CD4-positive, alpha-beta T cell treated with Interleukin-4 for 4 hours (primary cell): ENCODE measurements at regions not wholly inside any gene's neighbourhood (a gene's known extent, or its start where the extent isn't known, plus 50 kb on each side); places are given as distances from the start of the nearest gene placed in this dataset.

Source experiments
- DNase-seq: peaks from one replicate; pipeline ENCODE4 v3.0.0-alpha.2; 2020

DNA sequence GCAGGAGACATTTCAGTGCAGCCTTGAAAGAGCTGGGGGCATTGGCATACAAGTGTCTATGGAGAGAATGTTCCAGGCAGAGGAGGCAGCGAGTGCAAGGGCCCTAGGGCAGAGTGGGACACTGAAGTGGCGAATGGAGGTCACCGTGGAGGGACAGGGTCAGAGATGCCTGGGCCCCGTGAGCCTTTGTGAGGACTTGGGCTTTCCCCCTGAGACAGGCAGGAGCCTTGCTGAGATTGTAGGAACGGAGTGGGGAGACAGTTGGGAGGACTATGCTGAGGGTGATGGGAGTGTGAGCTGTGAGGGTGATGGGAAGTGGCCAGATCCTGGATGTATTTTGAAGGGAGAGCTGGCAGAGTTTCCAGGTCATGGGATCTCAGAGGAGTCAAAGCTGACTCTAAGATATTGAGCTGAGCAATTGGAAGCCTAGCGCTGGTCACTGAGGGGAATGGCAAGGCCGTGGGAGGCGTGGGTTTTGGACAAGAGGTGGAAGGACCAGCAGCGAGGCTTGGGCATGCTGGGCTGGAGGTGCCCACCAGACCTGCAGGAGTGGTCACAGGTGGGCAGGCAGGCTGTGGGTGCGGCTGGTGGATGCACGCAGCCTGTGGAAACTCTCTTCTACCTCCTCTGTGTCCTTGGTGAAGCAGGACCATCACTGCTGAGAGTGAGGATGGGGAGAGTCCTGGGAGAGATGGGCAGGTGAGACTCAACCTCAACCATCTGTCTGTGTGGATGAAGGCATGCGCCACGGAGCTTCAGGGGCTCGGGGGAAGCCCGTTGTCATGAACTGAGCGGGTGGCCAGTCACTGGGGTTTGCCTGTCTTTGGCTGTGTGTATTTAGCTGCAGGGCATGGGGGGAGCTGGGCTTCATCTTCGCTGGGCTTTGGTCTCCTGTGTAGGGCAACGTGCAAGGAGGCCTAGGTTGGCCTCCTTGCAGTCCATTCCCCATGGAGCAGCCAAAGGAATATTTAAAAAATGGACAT, 241.2 kb upstream of the HS6ST1 start:
- no peak for DNase-seq

DNA sequence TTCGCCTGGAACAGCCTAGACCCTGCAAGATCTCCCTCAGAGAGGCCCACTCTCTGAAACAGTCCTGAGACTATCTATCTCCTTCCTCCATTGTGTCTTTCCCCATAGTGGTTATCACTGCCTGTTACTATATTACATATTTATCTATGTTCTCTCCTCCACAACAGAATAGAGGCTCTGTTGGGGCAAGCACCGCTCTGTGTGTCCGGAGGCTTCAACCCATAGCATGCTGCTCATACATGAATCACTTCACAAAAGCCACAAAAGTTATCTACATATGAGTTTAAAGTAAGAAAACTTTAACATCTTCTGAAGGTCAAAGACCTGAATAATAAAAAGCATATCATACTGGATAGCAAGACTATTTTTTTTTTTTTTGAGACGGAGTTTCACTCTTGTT, 242.1 kb upstream of the HS6ST1 start:
- no peak for DNase-seq

- no peak for DNase-seq
These were observed 244.0 kb upstream of the HS6ST1 start for GRCh38 chr2:128562471-128563347.

DNA sequence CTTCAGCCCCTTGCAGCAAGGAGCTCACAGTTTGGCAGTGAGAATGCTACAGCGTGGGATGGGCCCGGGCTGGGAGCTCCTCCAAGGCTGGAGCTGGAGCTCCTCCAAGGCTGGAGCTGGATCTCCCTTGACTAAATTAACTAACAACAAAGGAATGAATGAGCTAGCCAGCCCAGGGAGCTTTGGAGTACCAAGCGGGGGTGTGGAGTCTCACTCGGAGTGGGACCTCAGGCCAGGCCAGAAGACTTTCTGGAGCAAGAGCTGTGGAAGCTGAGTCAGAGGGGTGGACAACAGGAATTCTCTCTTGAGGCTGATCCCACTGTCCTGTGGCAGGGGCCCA, 244.7 kb upstream of the HS6ST1 start:
- DNase-seq, result no peak

GRCh38 chr2:128564131-128564530, 245.5 kb upstream of the HS6ST1 start:
- DNase-seq, result no peak

GRCh38 chr2:128564551-128564950, 245.9 kb upstream of the HS6ST1 start:
- no peak for DNase-seq

DNA sequence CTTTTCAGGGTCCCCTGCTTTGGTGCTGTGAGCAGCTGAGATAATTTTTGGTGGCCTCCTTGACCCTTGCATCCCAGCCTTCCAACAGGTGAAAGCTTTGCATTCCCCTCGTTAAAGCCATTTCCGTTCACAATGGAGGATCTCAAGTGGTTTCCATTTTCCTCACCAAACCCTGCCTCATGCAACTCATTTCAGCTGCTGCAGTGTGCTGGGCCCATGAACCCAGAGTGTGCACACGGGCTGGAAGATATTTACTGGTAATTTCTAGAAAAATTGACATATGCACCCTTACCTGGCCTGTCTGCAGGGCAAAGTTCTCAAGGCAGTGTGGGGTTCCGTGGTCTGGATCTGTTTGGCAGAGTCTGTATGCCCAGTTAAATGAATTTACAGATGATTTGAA, 246.8 kb upstream of the HS6ST1 start:
- DNase-seq, result no peak

GRCh38 chr2:128566671-128567070, 248.0 kb upstream of the HS6ST1 start:
- no peak for DNase-seq

DNA sequence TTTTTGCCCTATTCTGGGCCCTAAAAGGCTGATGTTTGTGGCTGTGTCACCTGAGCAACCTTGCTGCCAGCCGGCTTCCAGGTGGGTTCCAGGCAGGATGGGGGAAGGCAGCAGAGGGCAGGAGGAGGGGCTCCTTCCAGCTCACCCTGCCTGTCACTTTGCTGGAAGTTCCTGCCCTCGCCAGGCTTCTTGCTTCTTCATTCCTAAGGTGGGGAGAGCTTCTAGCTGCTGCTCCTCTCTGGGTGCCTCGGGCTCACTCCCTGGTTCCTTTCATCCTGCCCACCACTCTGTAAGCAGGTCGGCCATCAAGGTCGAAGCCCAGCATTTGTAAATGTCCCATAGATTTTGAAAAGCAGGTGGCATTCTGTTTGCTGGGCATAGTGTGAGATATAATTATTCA, 249.4 kb upstream of the HS6ST1 start:
- DNase-seq, result no peak

DNA sequence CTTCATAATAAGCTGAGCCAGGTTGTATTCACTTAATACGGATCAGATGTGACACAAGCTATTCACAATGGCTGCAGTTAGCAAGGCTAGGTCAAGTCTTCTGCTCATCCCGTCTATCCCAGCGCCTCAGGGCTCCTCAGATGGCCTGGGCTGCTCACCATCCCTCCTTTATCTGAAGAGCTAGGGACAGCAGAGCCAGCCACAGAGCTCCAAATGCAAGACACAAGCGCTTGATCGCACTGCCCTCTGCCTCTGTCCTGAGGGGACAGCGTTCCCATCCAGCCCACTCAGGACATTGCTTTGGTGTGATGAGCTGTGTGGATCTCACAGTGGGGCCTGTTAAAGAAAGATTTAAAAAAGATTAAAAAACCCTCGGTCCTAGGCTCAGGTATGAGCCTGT, 254.4 kb upstream of the HS6ST1 start:
- no peak for DNase-seq

DNA sequence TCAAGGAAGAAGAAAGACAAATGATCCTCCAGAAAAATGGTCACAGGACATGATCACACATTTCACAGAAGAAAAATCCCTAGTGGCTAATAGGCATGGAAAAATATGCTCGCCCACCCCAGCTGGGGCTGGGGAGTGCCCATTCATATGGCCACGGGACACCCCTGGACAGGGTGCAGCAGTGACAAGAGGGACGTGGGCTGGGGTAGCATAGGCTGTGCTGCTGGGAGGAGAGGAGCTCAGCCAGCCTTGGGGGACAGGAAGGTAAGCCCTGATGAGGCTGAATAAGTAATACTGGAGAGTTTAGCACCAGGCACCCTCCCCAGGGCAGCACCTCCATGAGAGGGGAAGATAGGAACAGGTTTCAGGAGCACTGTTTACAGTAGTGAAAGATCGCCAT, 254.9 kb upstream of the HS6ST1 start:
- no peak for DNase-seq

- DNase-seq, result no peak
These were observed 258.7 kb upstream of the HS6ST1 start for GRCh38 chr2:128577141-128577930.

- DNase-seq, result no peak
These were observed 260.0 kb upstream of the HS6ST1 start for GRCh38 chr2:128578406-128579390.

DNA sequence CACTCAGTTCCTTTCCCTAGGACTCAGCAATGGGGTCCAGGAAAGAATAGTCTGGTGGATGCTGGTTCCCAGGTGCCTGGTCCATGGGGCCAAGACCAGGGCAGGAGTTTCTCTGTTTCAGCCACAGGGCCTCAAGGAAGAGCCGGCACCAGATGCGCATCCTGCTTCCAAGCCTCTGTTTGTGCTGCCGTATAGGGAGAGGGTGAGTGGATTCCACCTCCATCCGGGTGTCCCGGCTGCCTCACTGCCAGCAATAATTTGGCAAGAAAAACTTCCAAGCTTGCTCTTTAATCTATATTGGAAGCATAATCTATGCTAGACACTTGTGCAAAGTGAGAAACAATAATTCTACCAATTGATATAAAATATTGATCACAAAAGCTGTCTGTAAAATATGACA, 261.2 kb upstream of the HS6ST1 start:
- DNase-seq, result no peak

DNA sequence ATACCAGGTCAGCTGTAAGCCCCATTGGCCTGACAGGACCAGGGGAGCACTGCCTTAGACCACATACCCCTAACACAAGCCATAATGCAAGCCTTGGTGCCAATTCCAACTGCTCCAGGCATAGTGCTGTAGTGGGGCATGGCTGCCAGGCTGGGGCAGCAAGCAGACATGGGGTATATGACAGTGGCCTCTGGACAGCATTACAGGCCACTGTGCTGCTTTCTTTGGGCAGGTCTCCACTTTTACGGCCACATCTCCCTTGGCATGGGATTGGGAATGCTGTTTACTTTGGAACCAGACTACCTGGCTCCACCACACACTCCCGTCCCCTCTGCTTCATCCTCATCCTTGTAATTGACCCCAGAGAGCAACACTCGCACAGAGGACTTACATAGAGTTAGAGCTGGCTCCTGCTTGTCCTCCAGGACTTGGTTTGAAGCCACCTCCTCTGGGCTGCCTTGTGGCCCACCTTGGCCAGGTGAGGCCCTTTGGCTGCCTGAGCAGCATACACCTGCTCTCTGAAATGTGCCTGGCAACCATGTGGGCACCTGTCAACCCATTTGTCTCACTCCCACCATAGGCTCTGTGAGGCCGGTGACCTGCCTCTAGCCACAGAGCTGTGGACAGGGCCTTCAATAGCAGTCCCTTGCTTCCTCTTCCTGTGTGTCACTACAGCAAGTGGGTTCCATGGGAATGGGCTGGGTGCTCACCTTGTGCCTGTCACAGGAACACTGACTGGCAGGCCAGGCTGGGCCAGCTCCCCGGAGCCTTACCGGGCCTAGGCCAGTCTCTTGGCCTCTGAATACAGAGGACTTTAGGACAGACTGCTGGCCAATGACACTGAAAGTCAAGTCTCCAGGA, 262.6 kb upstream of the HS6ST1 start:
- no peak for DNase-seq

- DNase-seq, result no peak
These were observed 263.2 kb upstream of the HS6ST1 start for GRCh38 chr2:128581849-128582244.

- no peak for DNase-seq
These were observed 265.7 kb upstream of the HS6ST1 start for GRCh38 chr2:128584296-128584890.

DNA sequence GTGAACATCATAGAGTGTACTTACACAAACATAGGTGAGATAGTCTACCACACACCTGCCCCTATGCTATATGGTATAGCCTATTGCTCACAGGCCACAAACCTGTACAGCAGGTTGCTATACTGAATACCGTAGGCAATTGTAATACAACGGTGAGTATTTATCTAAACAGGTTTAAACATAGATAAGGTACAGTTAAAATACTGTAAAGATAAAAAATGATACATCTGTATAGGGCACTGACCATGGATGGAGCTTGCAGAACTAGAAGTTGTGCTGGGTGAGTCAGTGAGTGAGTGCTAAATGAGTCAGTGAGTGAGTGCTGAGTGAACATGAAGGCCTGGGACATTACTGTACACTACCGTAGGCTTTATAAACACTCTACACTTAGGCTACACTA, 267.0 kb upstream of the HS6ST1 start:
- DNase-seq, result no peak

- no peak for DNase-seq
These were observed 271.0 kb upstream of the HS6ST1 start for GRCh38 chr2:128589681-128590080.

DNA sequence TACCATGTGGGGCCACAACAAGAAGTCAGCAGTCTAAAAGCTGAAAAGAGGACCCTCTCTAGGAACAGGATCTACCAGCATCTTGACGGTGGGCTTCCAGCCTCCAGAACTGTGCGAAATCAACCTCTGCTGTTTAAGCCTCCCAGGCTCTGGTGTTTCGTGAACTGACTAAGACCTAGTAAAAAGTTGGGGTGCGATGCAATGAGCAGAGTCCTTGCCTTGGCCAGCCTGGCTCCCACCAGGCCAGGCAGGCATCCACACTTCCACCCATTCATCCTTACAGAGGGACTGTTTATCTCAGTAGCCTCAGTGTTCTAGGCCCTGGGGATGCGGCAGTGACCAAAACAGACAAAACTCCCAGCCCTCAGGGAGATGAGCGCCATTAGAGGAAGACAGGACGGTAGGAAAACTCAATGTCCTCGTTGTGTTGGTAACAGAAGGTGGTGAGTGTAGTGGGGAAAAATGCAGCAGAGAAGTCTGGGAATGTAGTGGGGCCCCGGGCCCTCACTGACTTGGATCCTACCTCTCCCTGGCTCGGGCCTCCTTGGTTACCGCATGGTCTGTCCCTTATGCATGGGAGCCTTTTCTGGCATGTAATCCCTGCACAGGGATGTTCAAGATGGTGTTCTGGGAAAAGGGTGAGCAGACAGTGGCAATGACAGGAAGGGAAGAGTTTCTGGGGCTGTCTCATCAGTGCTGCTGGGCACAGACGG, 271.8 kb upstream of the HS6ST1 start:
- no peak for DNase-seq
